Panc1 (cell line): ENCODE measurements at regions not wholly inside any gene's neighbourhood (a gene's known extent, or its start where the extent isn't known, plus 50 kb on each side); places are given as distances from the start of the nearest gene placed in this dataset.

Experiments
- ATAC-seq: fragments of 200-7000 bp; cut with Tn5 transposase; 2 replicates; pipeline ENCODE4 v1.9.1; 2020; ENCODE audit warnings: mild to moderate bottlenecking, moderate library complexity
- BruUV-seq: library from RNA; stranded (reverse); fragments of 400-500 nt; replicated peaks from 2 replicates; lab custom pipeline; 2021; lab: Mats Ljungman, UMichigan
- CTCF ChIA-PET: fragments of 300-600 bp; sonication (Branson Sonifier 250); formaldehyde crosslinking; loops from one replicate; lab custom pipeline; 2022; ENCODE audit warnings: antibody characterized with exemption; lab: Charles Lee
- POLR2A ChIA-PET: fragments of 300-600 bp; sonication (Branson Sonifier 250); formaldehyde crosslinking; loops from one replicate; lab custom pipeline; 2022; ENCODE audit warnings: antibody characterized with exemption; lab: Charles Lee
- DNase-seq: peaks from one replicate; pipeline ENCODE4 v3.0.0-alpha.2; 2010; ENCODE audit warnings: low read depth, low spot score
- H3K27ac ChIP-seq: 2 replicates; pipeline ENCODE4 v1.5.1; 2011; ENCODE audit warnings: mild to moderate bottlenecking, low read length, inconsistent platforms
- H3K27me3 ChIP-seq: fragments of 200-500 bp; sonication (Bioruptor generic); 2 replicates; pipeline ENCODE4 v1.6.0; 2014; ENCODE audit warnings: low read length, inconsistent platforms; ENCODE audit not compliant: control insufficient read depth, insufficient read depth
- H3K36me3 ChIP-seq: fragments of 200-500 bp; sonication (Bioruptor generic); 2 replicates; pipeline ENCODE4 v1.5.1; 2014; ENCODE audit warnings: inconsistent platforms, mild to moderate bottlenecking, low read length, moderate library complexity; ENCODE audit not compliant: control insufficient read depth, insufficient read depth
- H3K4me1 ChIP-seq: 2 replicates; pipeline ENCODE4 v1.5.1; 2011; ENCODE audit warnings: inconsistent platforms, mild to moderate bottlenecking, low read length, moderate library complexity; ENCODE audit not compliant: control insufficient read depth, insufficient read depth
- H3K4me3 ChIP-seq, 2 experiments: 2 replicates each; pipeline ENCODE4 v1.5.1; 2011 to 2012; ENCODE audit warnings: low read depth in 2 of 2, low read length in 2 of 2, mild to moderate bottlenecking in 2 of 2, inconsistent platforms in 1 of 2, moderate library complexity in 1 of 2
- H3K9me3 ChIP-seq: fragments of 200-500 bp; sonication (Bioruptor generic); 2 replicates; pipeline ENCODE4 v1.5.1; 2014; ENCODE audit warnings: low read depth, mild to moderate bottlenecking, inconsistent platforms, low read length, moderate library complexity; ENCODE audit not compliant: control insufficient read depth, insufficient read depth
- POLR2AphosphoS5 ChIP-seq: IDR thresholded peaks from 2 replicates; pipeline ENCODE4 v1.6.1; 2012; ENCODE audit warnings: mild to moderate bottlenecking, low read depth, low read length, moderate library complexity
- REST ChIP-seq, 2 experiments: IDR thresholded peaks; 2 replicates each; pipeline ENCODE4 v1.6.1; 2011 to 2012; ENCODE audit warnings: low read depth in 2 of 2, control low read depth in 1 of 2, low read length in 1 of 2, mild to moderate bottlenecking in 1 of 2, moderate library complexity in 1 of 2; ENCODE audit not compliant: insufficient read depth in 1 of 2
- SIN3A ChIP-seq: IDR thresholded peaks from 2 replicates; pipeline ENCODE4 v1.6.1; 2012; ENCODE audit warnings: low read depth, mild to moderate bottlenecking, low read length, moderate library complexity, borderline replicate concordance; ENCODE audit not compliant: insufficient read depth
- TCF7L2 ChIP-seq: IDR thresholded peaks from 2 replicates; pipeline ENCODE4 v1.6.1; 2011; ENCODE audit warnings: mild to moderate bottlenecking, low read depth, low read length, inconsistent platforms
- in situ Hi-C: cut with HindIII; loops from 2 replicates; pipeline ENCODE4 v1.10.0; 2016; ENCODE audit warnings: low sequenced_read_pairs, low pct_unique_long_range_greater_than_20kb
- intact Hi-C: fragments of 100-400 bp; cut with micrococcal nuclease; formaldehyde crosslinking; loops from one replicate; pipeline ENCODE4 v1.10.0; 2022; ENCODE audit not compliant: unreplicated experiment
- TF ChIP-seq, protein P1 (sequence below): fragments of 450-650 bp; IDR thresholded peaks from 2 replicates; pipeline ENCODE4 v1.5.1; 2017; ENCODE audit warnings: mild to moderate bottlenecking

DNA sequence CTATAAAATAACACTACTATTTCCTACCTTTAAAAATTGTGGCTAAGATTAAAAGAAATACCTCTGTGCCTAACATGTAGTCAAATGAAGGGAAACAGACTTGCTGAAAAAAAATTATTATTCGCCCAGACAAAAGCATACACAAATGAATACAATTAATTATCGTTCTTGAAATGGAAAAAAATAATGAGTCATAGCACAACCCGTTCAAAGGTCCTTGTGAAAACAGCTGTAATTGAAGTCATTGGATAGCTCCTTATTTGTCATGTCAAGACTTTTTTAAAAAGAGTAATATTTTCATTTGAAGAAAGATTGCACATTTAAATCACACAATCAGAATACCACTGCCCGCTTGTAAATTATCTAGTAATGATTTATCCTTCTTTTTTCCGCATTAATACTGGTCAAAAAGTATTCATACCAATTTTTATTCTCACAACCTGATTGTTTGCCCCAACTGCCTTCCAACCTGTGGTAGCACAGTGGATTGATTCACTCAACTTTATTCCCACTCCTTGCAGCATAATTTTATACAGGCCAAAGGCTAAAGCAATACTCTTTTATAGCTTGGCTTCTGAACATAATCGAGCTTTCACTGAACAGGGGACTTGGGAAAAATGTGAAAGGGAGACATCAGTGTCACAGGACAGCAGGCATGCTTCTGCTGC, 655.2 kb upstream of the MAP3K7 start:
- DNase-seq (no peak), ATAC-seq (no peak)
- no peaks in the 10 kb centered on the region for H3K27me3 ChIP-seq
- POLR2A ChIA-PET: no interaction called here
- CTCF ChIA-PET: no interaction called here
- no TSS peak for BruUV-seq
- H3K36me3 ChIP-seq: no peaks in the 10 kb centered on the region
- H3K4me3 ChIP-seq: no peak overlapping the region
- no peaks in the 10 kb centered on the region for H3K4me1 ChIP-seq
- TF ChIP-seq SIN3A: no peak
- TF ChIP-seq POLR2AphosphoS5: no peak
- no peak for TF ChIP-seq REST (IDR thresholded peaks at IDR 0.05; ENCODE audit: insufficient read depth in 1 of 2, low read depth in 2 of 2, low read length in 1 of 2)
- TF ChIP-seq TCF7L2: no peak
- TF ChIP-seq, protein P1, sequence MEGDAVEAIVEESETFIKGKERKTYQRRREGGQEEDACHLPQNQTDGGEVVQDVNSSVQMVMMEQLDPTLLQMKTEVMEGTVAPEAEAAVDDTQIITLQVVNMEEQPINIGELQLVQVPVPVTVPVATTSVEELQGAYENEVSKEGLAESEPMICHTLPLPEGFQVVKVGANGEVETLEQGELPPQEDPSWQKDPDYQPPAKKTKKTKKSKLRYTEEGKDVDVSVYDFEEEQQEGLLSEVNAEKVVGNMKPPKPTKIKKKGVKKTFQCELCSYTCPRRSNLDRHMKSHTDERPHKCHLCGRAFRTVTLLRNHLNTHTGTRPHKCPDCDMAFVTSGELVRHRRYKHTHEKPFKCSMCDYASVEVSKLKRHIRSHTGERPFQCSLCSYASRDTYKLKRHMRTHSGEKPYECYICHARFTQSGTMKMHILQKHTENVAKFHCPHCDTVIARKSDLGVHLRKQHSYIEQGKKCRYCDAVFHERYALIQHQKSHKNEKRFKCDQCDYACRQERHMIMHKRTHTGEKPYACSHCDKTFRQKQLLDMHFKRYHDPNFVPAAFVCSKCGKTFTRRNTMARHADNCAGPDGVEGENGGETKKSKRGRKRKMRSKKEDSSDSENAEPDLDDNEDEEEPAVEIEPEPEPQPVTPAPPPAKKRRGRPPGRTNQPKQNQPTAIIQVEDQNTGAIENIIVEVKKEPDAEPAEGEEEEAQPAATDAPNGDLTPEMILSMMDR: no peak
- in situ Hi-C loops: no loop called here
- H3K9me3 ChIP-seq: no peaks in the 10 kb centered on the region
- intact Hi-C loops: no loop called here
- H3K27ac ChIP-seq: no peak overlapping the region

DNA sequence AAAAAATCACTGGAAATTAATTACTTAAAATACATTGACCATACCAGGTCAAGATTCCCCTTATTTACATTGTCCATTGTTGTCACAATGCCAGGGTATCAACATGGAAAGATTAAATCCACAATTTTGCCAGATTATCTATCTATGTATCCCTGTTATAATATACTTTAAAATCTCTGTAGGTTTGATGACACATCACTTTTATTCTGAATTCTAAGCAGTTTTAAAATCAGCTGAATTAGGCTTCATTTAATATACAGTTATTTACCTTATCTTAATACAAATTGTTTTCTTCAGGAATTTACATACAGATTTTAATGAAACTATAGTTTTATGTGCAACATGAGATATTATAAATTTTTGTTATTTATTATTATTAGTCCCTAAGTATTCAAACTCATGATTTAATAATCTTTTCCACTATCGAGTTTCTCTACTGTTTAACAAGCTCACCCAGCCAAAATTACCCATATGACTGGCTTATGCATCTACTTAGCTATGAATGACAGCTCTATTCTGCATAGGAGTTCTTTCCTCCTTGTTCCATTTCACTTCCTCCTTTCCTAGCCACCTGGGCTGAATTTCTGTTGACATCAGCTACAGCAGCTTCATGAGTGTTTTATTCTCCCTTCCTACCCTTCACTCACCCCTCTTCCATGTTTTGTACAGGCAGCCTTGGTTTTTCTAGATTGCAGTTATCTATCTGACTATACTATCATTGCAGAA, 654.2 kb upstream of the MAP3K7 start:
- DNase-seq (no peak), ATAC-seq (no peak)
- intact Hi-C loops (no loop called here), in situ Hi-C loops (no loop called here)
- Histone ChIP-seq H3K9me3 (no peaks in the 10 kb centered on the region), H3K4me1 (no peaks in the 10 kb centered on the region), H3K27ac (no peak overlapping the region), H3K36me3 (no peaks in the 10 kb centered on the region), H3K4me3 (no peak overlapping the region), H3K27me3 (no peaks in the 10 kb centered on the region)
- BruUV-seq: no TSS peak
- no peak for TF ChIP-seq SIN3A
- no peak for TF ChIP-seq REST (IDR thresholded peaks at IDR 0.05; ENCODE audit: insufficient read depth in 1 of 2, low read depth in 2 of 2, low read length in 1 of 2)
- TF ChIP-seq, protein P1: no peak
- no peak for TF ChIP-seq POLR2AphosphoS5
- no peak for TF ChIP-seq TCF7L2
- ChIA-PET POLR2A (no interaction called here), CTCF (no interaction called here)
